ENCODE measurements at regions not wholly inside any gene's neighbourhood (a gene's known extent, or its start where the extent isn't known, plus 50 kb on each side); places are given as distances from the start of the nearest gene placed in this dataset.

GRCh38 chr1:87603626-87604025 is 274.9 kb downstream of the LMO4 start (continued):
- TF ChIP-seq ARID4B (CRISPR knock-in tag; IDR thresholded peaks at IDR 0.05; ENCODE audit: borderline replicate concordance), result no peak

GRCh38 chr1:87612956-87613355 is 284.3 kb downstream of the LMO4 start:
- DNase-seq (ENCODE audit: low spot score) (no peak), ATAC-seq (no peak)
- no peak overlapping the region for H3K4me3 Mint-ChIP-seq
- ChIA-PET POLR2A (no interaction called here), CTCF (no interaction called here)
- no peaks in the 10 kb centered on the region for H3K27me3 Mint-ChIP-seq (ENCODE audit: low read depth)
- peaks cover 9% of the 10 kb centered on the region for H3K9me3 Mint-ChIP-seq
- H3K4me1 Mint-ChIP-seq, result peaks cover 16% of the 10 kb centered on the region
- no peaks in the 10 kb centered on the region for H3K36me3 Mint-ChIP-seq
- TF ChIP-seq RORB (CRISPR knock-in tag; IDR thresholded peaks at IDR 0.05), result no peak
- H3K27ac Mint-ChIP-seq, result no peak overlapping the region

GRCh38 chr1:87615491-87615890 is 286.8 kb downstream of the LMO4 start:
- Mint-ChIP-seq H3K27ac (no peak overlapping the region), H3K27me3 (ENCODE audit: low read depth) (no peaks in the 10 kb centered on the region), H3K9me3 (peaks cover 18% of the 10 kb centered on the region), H3K4me3 (no peak overlapping the region), H3K36me3 (no peaks in the 10 kb centered on the region), H3K4me1 (peaks cover 16% of the 10 kb centered on the region)
- no peak for TF ChIP-seq HMGXB4 (CRISPR knock-in tag; IDR thresholded peaks at IDR 0.05)
- TF ChIP-seq TP53 (CRISPR knock-in tag; IDR thresholded peaks at IDR 0.05), result no peak
- TF ChIP-seq MLX (CRISPR knock-in tag; IDR thresholded peaks at IDR 0.05), result no peak
- TF ChIP-seq ATF2 (CRISPR knock-in tag; IDR thresholded peaks at IDR 0.05; ENCODE audit: borderline replicate concordance, low read depth), result no peak
- TF ChIP-seq ATF6 (CRISPR knock-in tag; IDR thresholded peaks at IDR 0.05), result no peak
- no peak for TF ChIP-seq ZNF263 (CRISPR knock-in tag; IDR thresholded peaks at IDR 0.05; ENCODE audit: low read depth)
- TF ChIP-seq RELA (CRISPR knock-in tag; IDR thresholded peaks at IDR 0.05; ENCODE audit: borderline replicate concordance), result no peak
- TF ChIP-seq ATF3 (CRISPR knock-in tag; conservative IDR thresholded peaks at IDR 0.05), result no peak
- no peak for TF ChIP-seq NFYB (CRISPR knock-in tag; conservative IDR thresholded peaks at IDR 0.05; ENCODE audit: low read depth)
- TF ChIP-seq ATF1 (CRISPR knock-in tag; IDR thresholded peaks at IDR 0.05), result no peak
- no peak for TF ChIP-seq PRDM15 (CRISPR knock-in tag; IDR thresholded peaks at IDR 0.05)
- ATAC-seq (no peak), DNase-seq (ENCODE audit: low spot score) (no peak)
- ChIA-PET POLR2A (no interaction called here), CTCF (no interaction called here)
